ENCODE measurements at regions not wholly inside any gene's neighbourhood (a gene's known extent, or its start where the extent isn't known, plus 50 kb on each side); places are given as distances from the start of the nearest gene placed in this dataset.
"Not testable (repeated sequence)": the region's sequence is repeated elsewhere in the genome, so short reads cannot be mapped to it uniquely, and the experiment has no call there.

- no peak for TF ChIP-seq CTCF (IDR thresholded peaks at IDR 0.05; ENCODE audit: low read depth, low read length)
- Histone ChIP-seq H3K27me3 (no peaks in the 10 kb centered on the region), H3K9me3 (peaks cover 3% of the 10 kb centered on the region; the same call in 1 of the 2 replicates), H3K4me1 (no peaks in the 10 kb centered on the region), H3K36me3 (no peaks in the 10 kb centered on the region), H3K4me3 (ENCODE audit: low read depth, low read length) (no peak overlapping the region)
- DNase-seq, result no peak
Measured at GRCh38 chr1:232334811-232335210, 295.1 kb downstream of the SIPA1L2 start.

GRCh38 chr1:232334246-232334645 lies 295.7 kb downstream of the SIPA1L2 start:
- Histone ChIP-seq H3K4me1 (no peaks in the 10 kb centered on the region), H3K9me3 (peaks cover 3% of the 10 kb centered on the region; the same call in 1 of the 2 replicates), H3K36me3 (no peaks in the 10 kb centered on the region), H3K27me3 (no peaks in the 10 kb centered on the region), H3K4me3 (ENCODE audit: low read depth, low read length) (no peak overlapping the region)
- DNase-seq, result no peak
- TF ChIP-seq CTCF (IDR thresholded peaks at IDR 0.05; ENCODE audit: low read depth, low read length), result no peak

GRCh38 chr1:232333419-232333767 lies 296.5 kb downstream of the SIPA1L2 start:
- H3K4me3 ChIP-seq (ENCODE audit: low read depth, low read length), result no peak overlapping the region
- no peaks in the 10 kb centered on the region for H3K36me3 ChIP-seq
- H3K4me1 ChIP-seq, result no peaks in the 10 kb centered on the region
- peaks cover 3% of the 10 kb centered on the region; the same call in 1 of the 2 replicates for H3K9me3 ChIP-seq
- H3K27me3 ChIP-seq, result no peaks in the 10 kb centered on the region
- DNase-seq, result no peak
- no peak for TF ChIP-seq CTCF (IDR thresholded peaks at IDR 0.05; ENCODE audit: low read depth, low read length)

DNA sequence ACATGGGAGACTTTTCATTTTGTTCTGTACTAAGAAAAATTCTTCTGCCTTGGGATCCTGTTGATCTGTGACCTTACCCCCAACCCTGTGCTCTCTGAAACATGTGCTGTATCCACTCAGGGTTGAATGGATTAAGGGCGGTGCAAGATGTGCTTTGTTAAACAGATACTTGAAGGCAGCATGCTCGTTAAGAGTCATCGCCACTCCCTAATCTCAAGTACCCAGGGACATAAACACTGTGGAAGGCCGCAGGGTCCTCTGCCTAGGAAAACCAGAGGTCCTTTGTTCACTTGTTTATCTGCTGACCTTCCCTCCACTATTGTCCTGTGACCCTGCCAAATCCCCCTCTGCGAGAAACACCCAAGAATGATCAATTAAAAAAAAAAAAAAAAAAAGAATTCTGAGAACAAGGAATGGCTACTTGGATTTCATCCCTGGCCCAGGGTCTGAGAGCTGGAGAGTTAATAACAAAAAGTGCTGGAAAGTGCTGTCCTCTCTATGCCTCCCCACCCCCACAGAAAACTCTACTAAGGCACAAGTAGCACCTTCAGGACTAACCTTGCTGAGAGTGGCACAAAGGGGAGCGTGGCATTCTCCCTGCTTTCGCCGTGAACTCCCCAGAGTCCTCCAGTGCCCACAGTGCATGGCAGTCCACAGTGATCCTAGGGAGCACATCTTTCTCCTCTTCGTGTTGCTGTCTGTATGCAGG lies 297.1 kb downstream of the SIPA1L2 start:
- H3K4me3 ChIP-seq (ENCODE audit: low read depth, low read length); H3K4me1 ChIP-seq; H3K9me3 ChIP-seq; H3K36me3 ChIP-seq; DNase-seq; H3K27me3 ChIP-seq: not testable (repeated sequence)

DNA sequence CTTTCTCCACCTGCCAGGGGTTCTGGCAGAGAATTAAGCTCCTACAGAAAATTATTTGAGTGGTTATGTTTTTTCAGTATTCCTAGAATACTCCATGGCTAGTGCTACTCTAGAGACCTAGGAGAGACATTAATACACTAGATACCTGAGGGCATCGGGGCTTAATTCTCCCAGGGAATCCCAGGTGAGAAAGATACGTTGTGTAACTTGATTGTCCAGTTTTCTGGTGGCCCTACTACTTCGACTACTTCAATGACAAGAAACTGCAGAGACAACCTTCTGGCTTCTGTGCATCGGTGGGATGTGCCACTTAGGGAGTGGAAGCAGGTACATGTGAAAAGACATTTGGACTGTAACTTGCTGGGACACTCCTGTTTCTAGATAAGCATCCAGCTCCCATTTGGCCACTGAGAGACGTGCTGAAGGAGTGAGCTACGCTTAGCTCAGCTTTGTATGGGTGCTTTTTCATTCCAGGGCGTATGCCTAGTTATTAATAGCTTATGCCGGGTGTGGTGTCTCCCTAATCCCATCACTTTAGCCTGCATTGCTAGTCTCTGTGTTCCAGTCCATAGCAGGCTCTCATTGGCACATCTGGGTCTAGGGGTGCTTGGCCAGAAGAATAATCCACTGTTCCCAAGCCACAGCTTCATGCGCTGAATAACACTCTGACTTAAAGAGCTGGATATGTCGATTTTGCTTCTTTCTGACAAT lies 300.7 kb downstream of the SIPA1L2 start:
- Histone ChIP-seq H3K4me3 (ENCODE audit: low read depth, low read length) (no peak overlapping the region), H3K4me1 (no peaks in the 10 kb centered on the region; the same call in 1 of the 2 replicates), H3K27me3 (no peaks in the 10 kb centered on the region), H3K36me3 (no peaks in the 10 kb centered on the region), H3K9me3 (peaks cover 3% of the 10 kb centered on the region; the same call in 1 of the 2 replicates)
- DNase-seq, result no peak
- TF ChIP-seq CTCF (IDR thresholded peaks at IDR 0.05; ENCODE audit: low read depth, low read length), result no peak

DNA sequence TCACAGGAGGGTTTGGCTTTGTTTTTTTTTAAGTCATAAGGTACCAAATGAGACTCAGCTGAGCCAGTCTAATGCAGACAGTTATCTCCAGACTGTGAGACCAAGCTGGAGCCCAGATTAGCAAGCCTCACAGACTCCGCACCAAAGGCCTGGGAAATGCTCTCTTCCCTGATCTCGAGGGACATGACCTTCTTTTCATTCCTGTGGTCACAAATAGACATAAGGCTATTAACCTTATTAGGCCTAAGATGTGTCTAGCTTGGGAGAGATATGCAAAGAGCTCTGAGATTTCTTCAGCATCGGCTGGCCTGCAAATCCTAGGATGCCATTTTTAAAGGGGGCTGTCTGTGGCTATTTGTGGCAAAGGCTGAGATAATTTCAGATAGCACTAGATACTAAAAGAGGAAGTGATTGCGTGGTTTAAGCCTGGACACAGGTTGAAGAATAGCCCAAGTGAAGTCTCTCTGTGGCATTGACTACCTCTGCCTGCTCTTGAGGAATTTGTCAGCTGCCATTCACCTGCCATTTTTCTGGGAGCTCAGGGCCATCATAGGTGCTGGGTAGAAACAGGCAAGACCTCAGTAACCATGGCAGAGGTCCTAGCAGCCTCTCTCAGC lies 301.3 kb downstream of the SIPA1L2 start:
- no peaks in the 10 kb centered on the region for H3K27me3 ChIP-seq
- no peaks in the 10 kb centered on the region; the same call in 1 of the 2 replicates for H3K4me1 ChIP-seq
- TF ChIP-seq CTCF (IDR thresholded peaks at IDR 0.05; ENCODE audit: low read depth, low read length), result no peak
- H3K4me3 ChIP-seq (ENCODE audit: low read depth, low read length), result no peak overlapping the region
- no peaks in the 10 kb centered on the region for H3K36me3 ChIP-seq
- H3K9me3 ChIP-seq, result peaks cover 3% of the 10 kb centered on the region; the same call in 1 of the 2 replicates
- no peak for DNase-seq
